B cell (primary cell): ENCODE measurements at regions not wholly inside any gene's neighbourhood (a gene's known extent, or its start where the extent isn't known, plus 50 kb on each side); places are given as distances from the start of the nearest gene placed in this dataset.
"Not testable (repeated sequence)": the region's sequence is repeated elsewhere in the genome, so short reads cannot be mapped to it uniquely, and the experiment has no call there.

Source experiments
- ATAC-seq: fragments of 200-7000 bp; cut with Tn5 transposase; one replicate; pipeline ENCODE4 v1.10.0; 2021; ENCODE audit warnings: low read depth, mild to moderate bottlenecking, moderate number of reproducible peaks, moderate library complexity
- CTCF ChIA-PET: fragments of 350-600 bp; sonication (Branson Sonifier 250); formaldehyde crosslinking; loops from one replicate; lab custom pipeline; 2021; ENCODE audit warnings: antibody characterized with exemption, inconsistent platforms; lab: Charles Lee
- POLR2A ChIA-PET: fragments of 350-600 bp; sonication (Branson Sonifier 250); formaldehyde crosslinking; loops from one replicate; lab custom pipeline; 2021; ENCODE audit warnings: antibody characterized with exemption; lab: Charles Lee
- DNase-seq: peaks from one replicate; pipeline ENCODE4 v3.0.0; 2013
- H2AFZ ChIP-seq: 2 replicates; pipeline ENCODE4 v1.6.1; 2012; ENCODE audit warnings: mild to moderate bottlenecking, low read depth, low read length; ENCODE audit not compliant: insufficient read depth, poor library complexity, severe bottlenecking
- H3K27ac ChIP-seq, 2 donors: 1 replicate in 1 of 2; 2 replicates in 1 of 2; pipeline ENCODE4 v1.5.1; 2012 to 2013; ENCODE audit warnings: low read length in 2 of 2, mild to moderate bottlenecking in 2 of 2, moderate library complexity in 1 of 2
- H3K27me3 ChIP-seq, 4 experiments: fragments of 200-600 bp in 1 of 4; sonication (generic) in 1 of 4; replicated peaks in 1 of 4; 1 replicate in 2 of 4; 2 replicates in 2 of 4; pipeline versions ENCODE4 v1.6.1 to v1.7.0; 2013 to 2016; ENCODE audit warnings: low read length in 3 of 4, mild to moderate bottlenecking in 2 of 4, mixed read lengths in 1 of 4, moderate library complexity in 1 of 4; ENCODE audit not compliant: insufficient read depth in 4 of 4, control insufficient read depth in 3 of 4; ENCODE audit errors: control extremely low read depth in 1 of 4
- H3K36me3 ChIP-seq, 2 experiments: replicated peaks in 1 of 2; 1 replicate in 1 of 2; 2 replicates in 1 of 2; pipeline versions ENCODE4 v1.6.1 to v1.7.1; 2013; ENCODE audit warnings: low read length in 1 of 2; ENCODE audit not compliant: insufficient read depth in 2 of 2, control insufficient read depth in 1 of 2; ENCODE audit errors: control extremely low read depth in 1 of 2, extremely low read depth in 1 of 2
- H3K4me1 ChIP-seq, 2 donors: fragments of 200-600 bp in 1 of 2; sonication (generic) in 1 of 2; 1 replicate in 1 of 2; 2 replicates in 1 of 2; pipeline versions ENCODE4 v1.5.1 to v1.6.1; 2013 to 2017; ENCODE audit warnings: low read length in 2 of 2; ENCODE audit not compliant: control insufficient read depth in 2 of 2, insufficient read depth in 2 of 2
- H3K4me2 ChIP-seq: replicated peaks from 2 replicates; pipeline ENCODE3; 2012; ENCODE audit warnings: mild to moderate bottlenecking, low read depth, low read length; ENCODE audit not compliant: poor library complexity, severe bottlenecking
- H3K4me3 ChIP-seq, 5 experiments: fragments of 200-600 bp in 1 of 5; sonication (generic) in 1 of 5; 1 replicate in 3 of 5; 2 replicates in 2 of 5; pipeline versions ENCODE4 v1.5.1 to v1.7.0; 2011 to 2016; ENCODE audit warnings: low read length in 4 of 5, mild to moderate bottlenecking in 4 of 5, low read depth in 2 of 5, control low read depth in 1 of 5, moderate library complexity in 1 of 5; ENCODE audit not compliant: insufficient read depth in 1 of 5; ENCODE audit errors: control extremely low read depth in 1 of 5, extremely low read depth in 1 of 5
- H3K79me2 ChIP-seq: fragments of 200-600 bp; sonication (generic); one replicate; pipeline ENCODE4 v1.6.0; 2016; ENCODE audit warnings: low read length; ENCODE audit not compliant: control insufficient read depth, insufficient read depth
- H3K9ac ChIP-seq: fragments of 200-600 bp; sonication (generic); 2 replicates; pipeline ENCODE4 v1.6.1; 2017; ENCODE audit warnings: mild to moderate bottlenecking, low read length, moderate library complexity
- H3K9me3 ChIP-seq, 3 donors: one replicate each; pipeline versions ENCODE4 v1.6.1 to v1.7.1; 2013; ENCODE audit warnings: low read length in 2 of 3; ENCODE audit not compliant: control insufficient read depth in 2 of 3, insufficient read depth in 1 of 3; ENCODE audit errors: control extremely low read depth in 1 of 3
- H4K20me1 ChIP-seq: 2 replicates; pipeline ENCODE4 v1.6.0; 2012; ENCODE audit warnings: mild to moderate bottlenecking, low read length; ENCODE audit not compliant: insufficient read depth, control insufficient read depth, poor library complexity, severe bottlenecking
- H3K27ac Mint-ChIP-seq: one replicate; pipeline ENCODE4 v1.8.0; 2021; ENCODE audit warnings: mixed read lengths
- H3K27me3 Mint-ChIP-seq: one replicate; pipeline ENCODE4 v1.8.0; 2021; ENCODE audit warnings: mixed read lengths
- H3K4me1 Mint-ChIP-seq: one replicate; pipeline ENCODE4 v1.8.0; 2021; ENCODE audit warnings: mixed read lengths
- H3K4me3 Mint-ChIP-seq: one replicate; pipeline ENCODE4 v1.8.0; 2021; ENCODE audit warnings: mixed read lengths
- H3K9me3 Mint-ChIP-seq: one replicate; pipeline ENCODE4 v1.8.0; 2022; ENCODE audit warnings: mixed read lengths; ENCODE audit not compliant: insufficient read depth
- EZH2 ChIP-seq: IDR thresholded peaks from 2 replicates; pipeline ENCODE4 v1.6.1; 2012; ENCODE audit warnings: borderline replicate concordance, low read depth, mild to moderate bottlenecking, moderate library complexity, low read length; ENCODE audit not compliant: insufficient read depth, poor library complexity, severe bottlenecking
- WGBS: methylation state at CpG from one replicate; pipeline ENCODE4 v1.1.5; 2013; ENCODE audit warnings: missing lambda C conversion rate; ENCODE audit not compliant: insufficient coverage; 5-methylcytosine and 5-hydroxymethylcytosine counted together
- intact Hi-C: fragments of 100-400 bp; cut with micrococcal nuclease; formaldehyde crosslinking; loops from one replicate; pipeline ENCODE4 v1.10.0; 2022
- TF ChIP-seq, protein P1 (sequence below): fragments of 200-600 bp; IDR thresholded peaks from one replicate; pipeline ENCODE4 v1.8.0; 2022; ENCODE audit warnings: antibody characterized with exemption, mild to moderate bottlenecking

DNA sequence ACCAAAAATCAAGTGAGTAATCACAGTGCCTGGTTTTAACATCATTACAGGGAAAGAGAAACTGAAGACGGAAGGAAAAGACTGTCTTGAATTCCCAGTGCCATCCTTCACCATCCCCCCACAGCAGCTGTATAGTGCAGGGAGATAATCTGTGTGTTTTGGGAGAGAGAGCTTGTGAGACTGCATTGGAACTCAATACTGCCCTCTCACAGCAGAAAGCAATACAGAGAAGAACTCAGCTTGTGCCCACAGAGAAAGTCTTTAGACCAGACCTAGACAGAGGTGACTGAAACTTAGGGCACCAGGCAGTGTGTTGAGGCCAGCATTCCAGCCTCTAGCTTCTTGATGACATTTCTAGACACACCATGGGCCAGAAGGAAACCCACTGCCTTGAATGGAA is 754.7 kb upstream of the CDH6 start:
- no peaks in the 10 kb centered on the region for H3K4me1 ChIP-seq
- no peak overlapping the region for H3K4me3 ChIP-seq
- peaks cover 0 to 12% (median 3%) of the 10 kb centered on the region in 3 donors for H3K9me3 ChIP-seq
- intact Hi-C loops = no loop called here
- POLR2A ChIA-PET = no interaction called here
- H3K36me3 ChIP-seq = no peaks in the 10 kb centered on the region
- no peak overlapping the region for H3K9ac ChIP-seq
- no peaks in the 10 kb centered on the region for H3K79me2 ChIP-seq
- DNase-seq (no peak), ATAC-seq (no peak)
- Mint-ChIP-seq H3K27ac (no peak overlapping the region), H3K9me3 (peaks cover 7% of the 10 kb centered on the region), H3K4me1 (no peaks in the 10 kb centered on the region), H3K27me3 (no peaks in the 10 kb centered on the region), H3K4me3 (no peak overlapping the region)
- H3K4me2 ChIP-seq = no peak overlapping the region
- H4K20me1 ChIP-seq = no peaks in the 10 kb centered on the region
- WGBS = no CpG with 5 or more reads among the region's 1 CpG
- TF ChIP-seq EZH2 = no peak
- TF ChIP-seq, protein P1, sequence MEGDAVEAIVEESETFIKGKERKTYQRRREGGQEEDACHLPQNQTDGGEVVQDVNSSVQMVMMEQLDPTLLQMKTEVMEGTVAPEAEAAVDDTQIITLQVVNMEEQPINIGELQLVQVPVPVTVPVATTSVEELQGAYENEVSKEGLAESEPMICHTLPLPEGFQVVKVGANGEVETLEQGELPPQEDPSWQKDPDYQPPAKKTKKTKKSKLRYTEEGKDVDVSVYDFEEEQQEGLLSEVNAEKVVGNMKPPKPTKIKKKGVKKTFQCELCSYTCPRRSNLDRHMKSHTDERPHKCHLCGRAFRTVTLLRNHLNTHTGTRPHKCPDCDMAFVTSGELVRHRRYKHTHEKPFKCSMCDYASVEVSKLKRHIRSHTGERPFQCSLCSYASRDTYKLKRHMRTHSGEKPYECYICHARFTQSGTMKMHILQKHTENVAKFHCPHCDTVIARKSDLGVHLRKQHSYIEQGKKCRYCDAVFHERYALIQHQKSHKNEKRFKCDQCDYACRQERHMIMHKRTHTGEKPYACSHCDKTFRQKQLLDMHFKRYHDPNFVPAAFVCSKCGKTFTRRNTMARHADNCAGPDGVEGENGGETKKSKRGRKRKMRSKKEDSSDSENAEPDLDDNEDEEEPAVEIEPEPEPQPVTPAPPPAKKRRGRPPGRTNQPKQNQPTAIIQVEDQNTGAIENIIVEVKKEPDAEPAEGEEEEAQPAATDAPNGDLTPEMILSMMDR = no peak
- no peaks in the 10 kb centered on the region for H3K27me3 ChIP-seq
- CTCF ChIA-PET = no interaction called here
- H3K27ac ChIP-seq = no peak overlapping the region
- no peak overlapping the region for H2AFZ ChIP-seq

DNA sequence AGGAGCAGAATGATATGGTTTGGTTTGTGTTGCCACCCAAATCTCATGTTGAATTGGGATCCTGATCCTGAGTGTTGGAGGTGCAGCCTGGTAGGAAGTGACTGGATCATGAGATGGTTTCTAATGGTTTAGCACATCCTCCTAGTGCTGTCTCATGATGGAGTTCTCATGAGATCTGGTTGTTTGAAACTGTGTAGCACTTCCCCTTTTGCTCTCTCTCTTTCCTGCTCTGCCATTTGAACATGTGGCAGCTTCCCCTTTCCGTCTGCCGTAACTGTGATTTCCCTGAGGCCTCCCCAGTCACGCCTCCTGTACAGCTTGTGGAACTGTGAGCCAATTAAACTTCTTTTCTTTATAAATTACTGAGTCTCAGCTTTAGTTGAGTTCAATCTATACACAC is 756.8 kb upstream of the CDH6 start:
- WGBS = no CpG with 5 or more reads among the region's 3 CpGs
- no peaks in the 10 kb centered on the region for H3K27me3 Mint-ChIP-seq

DNA sequence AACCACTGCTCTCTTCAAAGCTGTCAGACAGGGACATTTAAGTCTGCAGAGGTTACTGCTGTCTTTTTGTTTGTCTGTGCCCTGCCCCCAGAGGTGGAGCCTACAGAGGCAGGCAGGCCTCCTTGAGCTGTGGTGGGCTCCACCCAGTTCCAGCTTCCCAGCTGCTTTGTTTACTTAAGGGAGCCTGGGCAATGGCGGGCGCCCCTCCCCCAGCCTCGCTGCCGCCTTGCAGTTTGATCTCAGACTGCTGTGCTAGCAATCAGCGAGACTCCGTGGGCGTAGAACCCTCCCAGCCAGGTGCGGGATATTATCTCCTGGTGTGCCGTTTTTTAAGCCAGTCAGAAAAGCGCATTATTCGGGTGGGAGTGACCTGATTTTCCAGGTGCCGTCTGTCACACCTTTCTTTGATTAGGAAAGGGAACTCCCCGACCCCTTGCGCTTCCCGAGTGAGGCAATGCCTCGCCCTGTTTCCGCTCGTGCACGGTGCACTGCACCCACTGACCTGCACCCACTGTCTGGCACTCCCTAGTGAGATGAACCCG is 764.5 kb upstream of the CDH6 start:
- intact Hi-C loops, H3K4me3 Mint-ChIP-seq, H4K20me1 ChIP-seq, H3K9ac ChIP-seq, H3K4me3 ChIP-seq, ATAC-seq, H3K27me3 Mint-ChIP-seq, H3K4me2 ChIP-seq, H3K27ac ChIP-seq, H3K9me3 Mint-ChIP-seq, H2AFZ ChIP-seq, CTCF ChIA-PET, H3K79me2 ChIP-seq, H3K9me3 ChIP-seq, POLR2A ChIA-PET, H3K36me3 ChIP-seq, H3K4me1 Mint-ChIP-seq, DNase-seq, H3K4me1 ChIP-seq, H3K27me3 ChIP-seq, H3K27ac Mint-ChIP-seq: not testable (repeated sequence)
- WGBS = 92% methylated on average over 10 of the region's 20 CpGs

More for the DNA sequence above, 756.8 kb upstream of the CDH6 start:
- Mint-ChIP-seq H3K4me1 (no peaks in the 10 kb centered on the region), H3K9me3 (peaks cover 10% of the 10 kb centered on the region), H3K27ac (no peak overlapping the region), H3K4me3 (no peak overlapping the region)
- POLR2A ChIA-PET = no interaction called here
- CTCF ChIA-PET = no interaction called here
- TF ChIP-seq EZH2 = no peak
- TF ChIP-seq, protein P1 = no peak
- no peaks in the 10 kb centered on the region for H3K36me3 ChIP-seq
- no peak for DNase-seq
- H4K20me1 ChIP-seq = no peaks in the 10 kb centered on the region
- no peaks in the 10 kb centered on the region for H3K27me3 ChIP-seq
- no peak overlapping the region for H3K4me2 ChIP-seq
- H3K4me1 ChIP-seq = no peaks in the 10 kb centered on the region
- no peak for ATAC-seq
- H3K79me2 ChIP-seq = no peaks in the 10 kb centered on the region
- H3K9ac ChIP-seq = no peak overlapping the region
- H3K4me3 ChIP-seq = no peak overlapping the region
- no peak overlapping the region for H3K27ac ChIP-seq
- intact Hi-C loops = no loop called here
- H2AFZ ChIP-seq = no peak overlapping the region
- peaks cover 0 to 12% (median 3%) of the 10 kb centered on the region in 3 donors for H3K9me3 ChIP-seq
